Liver (tissue), 8 donors: ENCODE measurements at regions not wholly inside any gene's neighbourhood (a gene's known extent, or its start where the extent isn't known, plus 50 kb on each side); places are given as distances from the start of the nearest gene placed in this dataset.

Experiments
- DNase-seq: peaks from one replicate; pipeline ENCODE4 v3.0.0-alpha.2; 2017; ENCODE audit warnings: low spot score
- H3K27ac ChIP-seq, 2 donors: one replicate each; pipeline ENCODE4 v1.7.0; 2013; ENCODE audit warnings: inconsistent platforms in 2 of 2, low read length in 2 of 2, control low read depth in 1 of 2, low read depth in 1 of 2, mild to moderate bottlenecking in 1 of 2
- H3K27me3 ChIP-seq, 4 donors: one replicate each; pipeline versions ENCODE4 v1.6.1 to v1.7.0; 2013; ENCODE audit warnings: low read length in 3 of 4, inconsistent platforms in 1 of 4, mild to moderate bottlenecking in 1 of 4, moderate library complexity in 1 of 4; ENCODE audit not compliant: control insufficient read depth in 4 of 4, insufficient read depth in 4 of 4
- H3K36me3 ChIP-seq, 4 donors: one replicate each; pipeline versions ENCODE4 v1.6.1 to v1.7.0; 2013; ENCODE audit warnings: low read length in 3 of 4, mild to moderate bottlenecking in 3 of 4, low read depth in 1 of 4, moderate library complexity in 1 of 4; ENCODE audit not compliant: control insufficient read depth in 4 of 4, insufficient read depth in 3 of 4
- H3K4me1 ChIP-seq, 4 donors: one replicate each; pipeline versions ENCODE4 v1.6.1 to v1.7.0; 2013; ENCODE audit warnings: low read length in 3 of 4, mild to moderate bottlenecking in 3 of 4, moderate library complexity in 1 of 4; ENCODE audit not compliant: control insufficient read depth in 4 of 4, insufficient read depth in 4 of 4
- H3K4me3 ChIP-seq, 3 donors: one replicate each; pipeline versions ENCODE4 v1.6.1 to v1.7.0; 2013; ENCODE audit warnings: low read length in 3 of 3, control low read depth in 1 of 3, low read depth in 1 of 3, mild to moderate bottlenecking in 1 of 3
- H3K9ac ChIP-seq, 2 donors: one replicate each; pipeline ENCODE4 v1.7.0; 2013; ENCODE audit warnings: low read length in 2 of 2, mild to moderate bottlenecking in 2 of 2, moderate library complexity in 2 of 2, control low read depth in 1 of 2, low read depth in 1 of 2
- H3K9me3 ChIP-seq, 4 donors: one replicate each; pipeline versions ENCODE4 v1.6.1 to v1.7.0; 2013; ENCODE audit warnings: low read length in 3 of 4; ENCODE audit not compliant: control insufficient read depth in 4 of 4
- ATF3 ChIP-seq: IDR thresholded peaks from 2 replicates; pipeline ENCODE4 v1.6.1; 2016; ENCODE audit warnings: antibody characterized with exemption
- CTCF ChIP-seq: fragments of 150-350 bp; IDR thresholded peaks from 2 replicates; pipeline ENCODE4 v1.5.1; 2017; ENCODE audit warnings: improper control_type of control experiment, low read depth, low read length; ENCODE audit not compliant: missing input control
- EGR1 ChIP-seq, 2 donors: IDR thresholded peaks; 2 replicates each; pipeline ENCODE4 v1.6.1; 2016 to 2018; ENCODE audit warnings: antibody characterized with exemption in 2 of 2, low read depth in 2 of 2
- FOXA1 ChIP-seq: IDR thresholded peaks from 2 replicates; pipeline ENCODE4 v1.6.1; 2016; ENCODE audit warnings: antibody characterized with exemption
- GABPA ChIP-seq, 2 donors: IDR thresholded peaks in 1 of 2; conservative IDR thresholded peaks in 1 of 2; 2 replicates each; pipeline ENCODE4 v1.6.1; 2016; ENCODE audit warnings: antibody characterized with exemption in 2 of 2, mild to moderate bottlenecking in 1 of 2, moderate library complexity in 1 of 2
- HNF4A ChIP-seq, 2 donors: conservative IDR thresholded peaks; 2 replicates each; pipeline ENCODE4 v1.6.1; 2016; ENCODE audit warnings: antibody characterized with exemption in 2 of 2, mild to moderate bottlenecking in 2 of 2
- HNF4G ChIP-seq: IDR thresholded peaks from 2 replicates; pipeline ENCODE4 v1.6.1; 2016; ENCODE audit warnings: antibody characterized with exemption
- MAX ChIP-seq: IDR thresholded peaks from 2 replicates; pipeline ENCODE4 v1.6.1; 2016; ENCODE audit warnings: antibody characterized with exemption
- NR2F2 ChIP-seq: IDR thresholded peaks from 2 replicates; pipeline ENCODE4 v1.6.1; 2016; ENCODE audit warnings: antibody characterized with exemption
- REST ChIP-seq: IDR thresholded peaks from 2 replicates; pipeline ENCODE4 v1.6.1; 2016; ENCODE audit warnings: antibody characterized with exemption, mild to moderate bottlenecking
- RXRA ChIP-seq, 2 donors: IDR thresholded peaks; 2 replicates each; pipeline ENCODE4 v1.6.1; 2017 to 2018; ENCODE audit warnings: antibody characterized with exemption in 2 of 2, mild to moderate bottlenecking in 1 of 2
- SP1 ChIP-seq: IDR thresholded peaks from 2 replicates; pipeline ENCODE4 v1.6.1; 2018; ENCODE audit warnings: antibody characterized with exemption, mild to moderate bottlenecking
- TAF1 ChIP-seq: conservative IDR thresholded peaks from 2 replicates; pipeline ENCODE4 v1.6.1; 2016; ENCODE audit warnings: antibody characterized with exemption, mild to moderate bottlenecking
- YY1 ChIP-seq: IDR thresholded peaks from 2 replicates; pipeline ENCODE4 v1.6.1; 2016; ENCODE audit warnings: antibody characterized with exemption, mild to moderate bottlenecking
- ZBTB33 ChIP-seq: IDR thresholded peaks from 2 replicates; pipeline ENCODE4 v1.6.1; 2016; ENCODE audit warnings: antibody characterized with exemption
- WGBS: extraction: QIAGEN DNeasy Blood & Tissue Kit; methylation state at CpG from one replicate; pipeline ENCODE4 v1.1.7; 2013; 5-methylcytosine and 5-hydroxymethylcytosine counted together
- donor health status: healthy.
- donor health status: healthy.
- donor health status: healthy.
- donor health status: healthy.
- donor health status: healthy.

GRCh38 chr6:98477231-98477630 lies 357.1 kb upstream of the POU3F2 start:
- H3K36me3 ChIP-seq = no peaks in the 10 kb centered on the region
- no peaks in the 10 kb centered on the region for H3K27me3 ChIP-seq
- H3K4me1 ChIP-seq = no peaks in the 10 kb centered on the region
- WGBS = 46% methylated on average over 2 of the region's 2 CpGs
- no peak overlapping the region for H3K27ac ChIP-seq
- no peak overlapping the region for H3K4me3 ChIP-seq
- H3K9me3 ChIP-seq = no peaks in the 10 kb centered on the region
- no peak for DNase-seq
- TF ChIP-seq FOXA1 (no peak), REST (no peak), HNF4G (no peak), EGR1 (IDR thresholded peaks at IDR 0.05; ENCODE audit: low read depth in 2 of 2) (no peak), NR2F2 (no peak), HNF4A (conservative IDR thresholded peaks at IDR 0.05) (no peak), MAX (no peak), ATF3 (no peak)
- H3K9ac ChIP-seq = no peak overlapping the region

- H3K27ac ChIP-seq = no peak overlapping the region
- no peaks in the 10 kb centered on the region for H3K9me3 ChIP-seq
- no peak for TF ChIP-seq EGR1 (IDR thresholded peaks at IDR 0.05; ENCODE audit: low read depth in 2 of 2)
- TF ChIP-seq ZBTB33 = no peak
- no peak for TF ChIP-seq NR2F2
- TF ChIP-seq ATF3 = no peak
- no peak for TF ChIP-seq MAX
- TF ChIP-seq HNF4G = no peak
- TF ChIP-seq TAF1 = no peak
- TF ChIP-seq GABPA (IDR thresholded peaks at IDR 0.05 in 1 of 2, conservative IDR thresholded peaks at IDR 0.05 in 1 of 2) = no peak
- H3K4me3 ChIP-seq = no peak overlapping the region
- no peaks in the 10 kb centered on the region for H3K4me1 ChIP-seq
- H3K27me3 ChIP-seq = no peaks in the 10 kb centered on the region
- no peak for DNase-seq
- H3K36me3 ChIP-seq = no peaks in the 10 kb centered on the region
- 59% methylated on average over 6 of the region's 6 CpGs for WGBS
- H3K9ac ChIP-seq = no peak overlapping the region
Observed at GRCh38 chr6:98484696-98485095, 349.7 kb upstream of the POU3F2 start.

- Histone ChIP-seq H3K4me3 (no peak overlapping the region), H3K9me3 (no peaks in the 10 kb centered on the region), H3K4me1 (no peaks in the 10 kb centered on the region), H3K27me3 (no peaks in the 10 kb centered on the region), H3K27ac (no peak overlapping the region), H3K9ac (no peak overlapping the region), H3K36me3 (no peaks in the 10 kb centered on the region)
- no peak for DNase-seq
- TF ChIP-seq YY1 (no peak), RXRA (IDR thresholded peaks at IDR 0.05) (no peak), SP1 (no peak), EGR1 (IDR thresholded peaks at IDR 0.05; ENCODE audit: low read depth in 2 of 2) (no peak), CTCF (no peak)
Observed at GRCh38 chr6:98485593-98485992, 348.8 kb upstream of the POU3F2 start.
